Pancreas (tissue), 10 donors: ENCODE measurements at regions not wholly inside any gene's neighbourhood (a gene's known extent, or its start where the extent isn't known, plus 50 kb on each side); places are given as distances from the start of the nearest gene placed in this dataset.
"Not testable (repeated sequence)": the region's sequence is repeated elsewhere in the genome, so short reads cannot be mapped to it uniquely, and the experiment has no call there.

Experiments
- ATAC-seq, 4 donors: fragments of 200-7000 bp; cut with Tn5 transposase; one replicate each; pipeline versions ENCODE4 v1.8.0 to v1.9.1; 2020; ENCODE audit warnings: mild to moderate bottlenecking in 4 of 4, moderate library complexity in 4 of 4
- DNase-seq, 6 donors: peaks; one replicate each; pipeline ENCODE4 v3.0.0-alpha.2; 2020
- FAIRE-seq: peaks from 2 replicates; lab custom pipeline; 2012; peaks lifted over from hg19 to GRCh38; lab: Jason Lieb, UNC
- H3K27ac ChIP-seq, 4 donors: fragments of 200-600 bp; sonication (generic); 1 replicate in 3 of 4; 2 replicates in 1 of 4; pipeline versions ENCODE4 v1.5.0 to v1.8.0; 2020
- H3K27me3 ChIP-seq, 4 donors: fragments of 200-600 bp; one replicate each; pipeline ENCODE4 v1.8.0; 2021
- H3K36me3 ChIP-seq, 3 donors: fragments of 200-600 bp; sonication (generic) in 1 of 3; one replicate each; pipeline versions ENCODE4 v1.5.0 to v1.8.0; 2020 to 2021
- H3K4me1 ChIP-seq, 3 donors: fragments of 200-600 bp; one replicate each; pipeline ENCODE4 v1.8.0; 2021
- H3K4me3 ChIP-seq, 4 donors: fragments of 200-600 bp; sonication (generic) in 2 of 4; one replicate each; pipeline versions ENCODE4 v1.5.0 to v1.8.0; 2020 to 2021
- H3K9me3 ChIP-seq, 4 donors: fragments of 200-600 bp; one replicate each; pipeline ENCODE4 v1.8.0; 2021
- CTCF ChIP-seq, 4 donors: fragments of 200-600 bp; sonication (generic) in 3 of 4; IDR thresholded peaks; one replicate each; pipeline versions ENCODE4 v1.5.0 to v1.8.0; 2021; ENCODE audit warnings: antibody characterized with exemption in 4 of 4
- WGBS, 2 donors: extraction: QIAGEN DNeasy Blood & Tissue Kit; methylation state at CpG; one replicate each; pipeline ENCODE4 v1.1.7; 2013; 5-methylcytosine and 5-hydroxymethylcytosine counted together
- intact Hi-C, 3 donors: fragments of 100-400 bp; cut with DNase I; formaldehyde crosslinking; loops; one replicate each; pipeline versions ENCODE4 v1.11.1 to v1.14.2; 2022
- donor health status: healthy with polysubstance abuse.
- donor health status: DM: no; HTN: no; CAD: no; lungs with moderate emphysema.
- donor health status: DM: no; HTN: no; CAD: no.
- donor health status: control.
- donor health status: control.
- donor health status: Bipolar disorder and iron deficiency.
- donor health status: DM: yes; HTN: yes; CAD: no.
- donor health status: DM: no; HTN: no; CAD: no.
- donor health status: DM: no; HTN: no; CAD: no.
- donor health status: DM: yes; HTN: yes; CAD: no.

GRCh38 chr10:81179805-81180452 is 642.2 kb downstream of the SH2D4B start:
- Histone ChIP-seq H3K9me3 (no peaks in the 10 kb centered on the region), H3K27ac (no peak overlapping the region), H3K4me3 (no peak overlapping the region), H3K27me3 (no peaks in the 10 kb centered on the region), H3K4me1 (no peaks in the 10 kb centered on the region), H3K36me3 (no peaks in the 10 kb centered on the region)
- 51 to 57% methylated on average over 6 of the region's 6 CpGs for WGBS, 2 donors
- FAIRE-seq (no peak), DNase-seq (no peak), ATAC-seq (peak in 2 of 4 donors; percentile 57 to 62)
- TF ChIP-seq CTCF (IDR thresholded peaks at IDR 0.05), result no peak
- intact Hi-C loops, result no loop called here

GRCh38 chr10:81182296-81182695 is 644.6 kb downstream of the SH2D4B start:
- no peak for TF ChIP-seq CTCF (IDR thresholded peaks at IDR 0.05)
- DNase-seq, result no peak
- Histone ChIP-seq H3K4me3 (no peak overlapping the region), H3K27ac (no peak overlapping the region), H3K27me3 (no peaks in the 10 kb centered on the region), H3K4me1 (no peaks in the 10 kb centered on the region), H3K36me3 (no peaks in the 10 kb centered on the region), H3K9me3 (no peaks in the 10 kb centered on the region)
- no peak for FAIRE-seq
- intact Hi-C loops, result no loop called here
- 57 to 60% methylated on average over 13 of the region's 13 CpGs for WGBS, 2 donors
- no peak for ATAC-seq

- TF ChIP-seq CTCF (IDR thresholded peaks at IDR 0.05), result no peak
- intact Hi-C loops, result no loop called here
- DNase-seq (no peak), FAIRE-seq (no peak), ATAC-seq (no peak)
- H3K36me3 ChIP-seq, result no peaks in the 10 kb centered on the region
- no peaks in the 10 kb centered on the region for H3K4me1 ChIP-seq
- peaks cover 0 to 9% (median 2%) of the 10 kb centered on the region in 4 donors for H3K27me3 ChIP-seq
- no peaks in the 10 kb centered on the region for H3K9me3 ChIP-seq
- H3K4me3 ChIP-seq, result no peak overlapping the region
- H3K27ac ChIP-seq, result no peak overlapping the region
- 31 to 41% methylated on average over 6 of the region's 6 CpGs for WGBS, 2 donors
These were observed 654.6 kb downstream of the SH2D4B start for GRCh38 chr10:81192221-81192788.

- intact Hi-C loops, result no loop called here
- FAIRE-seq (no peak), ATAC-seq (no peak), DNase-seq (no peak)
- Histone ChIP-seq H3K27me3 (no peaks in the 10 kb centered on the region), H3K9me3 (no peaks in the 10 kb centered on the region), H3K36me3 (no peaks in the 10 kb centered on the region), H3K27ac (no peak overlapping the region), H3K4me3 (no peak overlapping the region), H3K4me1 (no peaks in the 10 kb centered on the region)
- TF ChIP-seq CTCF (IDR thresholded peaks at IDR 0.05), result no peak
- 25 to 30% methylated on average over 2 of the region's 2 CpGs for WGBS, 2 donors
These were observed 663.1 kb downstream of the SH2D4B start for GRCh38 chr10:81200801-81201200.

- ATAC-seq, H3K4me1 ChIP-seq, H3K36me3 ChIP-seq, H3K4me3 ChIP-seq, intact Hi-C loops, H3K27me3 ChIP-seq, DNase-seq, H3K9me3 ChIP-seq, FAIRE-seq, H3K27ac ChIP-seq: not testable (repeated sequence)
- WGBS, 2 donors, result 58 to 73% methylated on average over 5 of the region's 5 CpGs
These were observed 667.6 kb upstream of the NRG3 start for GRCh38 chr10:81207359-81207758.
